RWPE2 (cell line): ENCODE measurements at regions not wholly inside any gene's neighbourhood (a gene's known extent, or its start where the extent isn't known, plus 50 kb on each side); places are given as distances from the start of the nearest gene placed in this dataset.

ENCODE experiments used
- ATAC-seq: fragments of 200-7000 bp; cut with Tn5 transposase; 3 replicates; pipeline ENCODE4 v1.9.1; 2021; ENCODE audit warnings: low read depth
- DNase-seq: peaks from one replicate; pipeline ENCODE4 v3.0.0-alpha.2; 2020; ENCODE audit warnings: low spot score
- H3K27ac ChIP-seq: fragments of 450-650 bp; 2 replicates; pipeline ENCODE4 v1.5.1; 2017; ENCODE audit warnings: mild to moderate bottlenecking; ENCODE audit not compliant: poor library complexity, severe bottlenecking
- H3K27me3 ChIP-seq: fragments of 250-450 bp; sonication (Bioruptor Pico); 2 replicates; pipeline ENCODE4 v1.5.1; 2021; ENCODE audit warnings: mild to moderate bottlenecking, moderate library complexity; ENCODE audit not compliant: insufficient read depth, poor library complexity, severe bottlenecking
- H3K36me3 ChIP-seq: fragments of 250-450 bp; sonication (Bioruptor Pico); 2 replicates; pipeline ENCODE4 v1.5.1; 2020; ENCODE audit warnings: low read depth, mild to moderate bottlenecking, moderate library complexity
- H3K4me1 ChIP-seq: fragments of 250-450 bp; sonication (Bioruptor Pico); 2 replicates; pipeline ENCODE4 v1.5.1; 2021; ENCODE audit warnings: mild to moderate bottlenecking, moderate library complexity; ENCODE audit not compliant: insufficient read depth, poor library complexity, severe bottlenecking
- H3K4me3 ChIP-seq: fragments of 250-450 bp; sonication (Bioruptor Pico); 2 replicates; pipeline ENCODE4 v1.5.1; 2021; ENCODE audit warnings: mild to moderate bottlenecking, moderate library complexity; ENCODE audit not compliant: severe bottlenecking
- H3K9me3 ChIP-seq: fragments of 250-450 bp; sonication (Bioruptor Pico); 2 replicates; pipeline ENCODE4 v1.5.1; 2021; ENCODE audit warnings: mild to moderate bottlenecking, moderate library complexity; ENCODE audit not compliant: severe bottlenecking
- CTCF ChIP-seq: fragments of 450-650 bp; IDR thresholded peaks from one replicate; pipeline ENCODE4 v1.5.1; 2017; ENCODE audit warnings: mild to moderate bottlenecking, moderate library complexity; ENCODE audit not compliant: poor library complexity, severe bottlenecking

GRCh38 chr9:13330396-13331004, 51.0 kb upstream of the MPDZ start:
- no peaks in the 10 kb centered on the region for H3K36me3 ChIP-seq
- DNase-seq: no peak
- H3K9me3 ChIP-seq: no peaks in the 10 kb centered on the region
- no peaks in the 10 kb centered on the region for H3K4me1 ChIP-seq
- ATAC-seq: no peak
- no peak overlapping the region for H3K27ac ChIP-seq
- H3K27me3 ChIP-seq: no peaks in the 10 kb centered on the region
- H3K4me3 ChIP-seq: no peak overlapping the region
- TF ChIP-seq CTCF: no peak
